ENCODE measurements at regions not wholly inside any gene's neighbourhood (a gene's known extent, or its start where the extent isn't known, plus 50 kb on each side); places are given as distances from the start of the nearest gene placed in this dataset.
"Not testable (repeated sequence)": the region's sequence is repeated elsewhere in the genome, so short reads cannot be mapped to it uniquely, and the experiment has no call there.

DNA sequence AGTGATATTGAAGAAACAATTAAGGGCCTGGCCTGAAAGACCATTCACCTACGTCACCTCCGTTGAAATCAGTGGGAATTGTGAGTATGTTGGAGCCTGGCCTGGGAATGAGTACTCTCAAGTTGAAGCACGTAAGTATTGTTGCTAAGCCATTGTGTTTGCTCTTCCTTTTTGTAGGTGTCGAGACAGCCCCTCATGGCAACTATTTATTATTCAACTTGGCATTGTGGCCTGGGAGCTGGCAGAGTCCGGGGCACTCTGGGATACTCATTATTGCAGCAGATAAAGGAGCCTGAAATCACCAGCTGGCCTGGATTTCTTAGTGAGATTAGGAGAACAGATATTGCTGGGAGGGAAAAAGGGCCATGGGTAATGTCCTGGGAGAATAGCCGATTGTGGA is 147.4 kb downstream of the C12orf75 start:
- no peak for DNase-seq (ENCODE audit: low read depth)
- TF ChIP-seq, protein P1, sequence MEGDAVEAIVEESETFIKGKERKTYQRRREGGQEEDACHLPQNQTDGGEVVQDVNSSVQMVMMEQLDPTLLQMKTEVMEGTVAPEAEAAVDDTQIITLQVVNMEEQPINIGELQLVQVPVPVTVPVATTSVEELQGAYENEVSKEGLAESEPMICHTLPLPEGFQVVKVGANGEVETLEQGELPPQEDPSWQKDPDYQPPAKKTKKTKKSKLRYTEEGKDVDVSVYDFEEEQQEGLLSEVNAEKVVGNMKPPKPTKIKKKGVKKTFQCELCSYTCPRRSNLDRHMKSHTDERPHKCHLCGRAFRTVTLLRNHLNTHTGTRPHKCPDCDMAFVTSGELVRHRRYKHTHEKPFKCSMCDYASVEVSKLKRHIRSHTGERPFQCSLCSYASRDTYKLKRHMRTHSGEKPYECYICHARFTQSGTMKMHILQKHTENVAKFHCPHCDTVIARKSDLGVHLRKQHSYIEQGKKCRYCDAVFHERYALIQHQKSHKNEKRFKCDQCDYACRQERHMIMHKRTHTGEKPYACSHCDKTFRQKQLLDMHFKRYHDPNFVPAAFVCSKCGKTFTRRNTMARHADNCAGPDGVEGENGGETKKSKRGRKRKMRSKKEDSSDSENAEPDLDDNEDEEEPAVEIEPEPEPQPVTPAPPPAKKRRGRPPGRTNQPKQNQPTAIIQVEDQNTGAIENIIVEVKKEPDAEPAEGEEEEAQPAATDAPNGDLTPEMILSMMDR (IDR thresholded peaks at IDR 0.05; ENCODE audit: insufficient read depth, low read length) = no peak
- no peak overlapping the region for H3K4me3 ChIP-seq (ENCODE audit: low read depth, low read length)

DNA sequence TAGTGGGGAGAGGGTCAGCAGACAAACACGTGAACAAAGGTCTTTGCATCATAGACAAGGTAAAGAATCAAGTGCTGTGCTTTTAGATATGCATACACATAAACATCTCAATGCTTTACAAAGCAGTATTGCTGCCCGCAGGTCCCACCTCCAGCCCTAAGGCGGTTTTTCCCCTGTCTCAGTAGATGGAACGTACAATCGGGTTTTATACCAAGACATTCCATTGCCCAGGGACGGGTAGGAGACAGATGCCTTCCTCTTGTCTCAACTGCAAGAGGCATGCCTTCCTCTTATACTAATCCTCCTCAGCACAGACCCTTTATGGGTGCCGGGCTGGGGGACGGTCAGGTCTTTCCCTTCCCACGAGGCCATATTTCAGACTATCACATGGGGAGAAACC is 148.3 kb downstream of the C12orf75 start:
- not testable (repeated sequence) for H3K4me3 ChIP-seq (ENCODE audit: low read depth, low read length); DNase-seq (ENCODE audit: low read depth)

DNA sequence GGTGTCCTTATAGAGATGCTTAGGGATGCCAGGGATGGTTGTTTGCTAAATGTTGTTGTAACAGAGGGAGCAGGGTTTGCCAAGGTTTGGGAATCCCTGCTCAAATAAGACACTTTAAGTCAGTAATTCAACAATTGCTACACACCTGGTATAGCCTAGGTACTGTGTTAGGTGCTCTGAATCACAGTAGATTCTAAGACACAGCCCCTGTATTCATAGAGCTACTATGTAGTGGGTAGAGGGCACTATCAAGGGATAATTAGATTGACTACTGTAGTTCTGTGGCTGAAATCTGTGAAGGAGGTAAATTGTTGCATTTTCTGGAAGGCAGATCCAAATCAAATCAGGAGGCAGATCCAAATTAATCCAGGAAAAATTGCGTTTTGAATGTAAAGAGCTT is 149.2 kb downstream of the C12orf75 start:
- H3K4me3 ChIP-seq (ENCODE audit: low read depth, low read length) = no peak overlapping the region
- TF ChIP-seq, protein P1 (IDR thresholded peaks at IDR 0.05; ENCODE audit: insufficient read depth, low read length) = no peak
- no peak for DNase-seq (ENCODE audit: low read depth)

DNA sequence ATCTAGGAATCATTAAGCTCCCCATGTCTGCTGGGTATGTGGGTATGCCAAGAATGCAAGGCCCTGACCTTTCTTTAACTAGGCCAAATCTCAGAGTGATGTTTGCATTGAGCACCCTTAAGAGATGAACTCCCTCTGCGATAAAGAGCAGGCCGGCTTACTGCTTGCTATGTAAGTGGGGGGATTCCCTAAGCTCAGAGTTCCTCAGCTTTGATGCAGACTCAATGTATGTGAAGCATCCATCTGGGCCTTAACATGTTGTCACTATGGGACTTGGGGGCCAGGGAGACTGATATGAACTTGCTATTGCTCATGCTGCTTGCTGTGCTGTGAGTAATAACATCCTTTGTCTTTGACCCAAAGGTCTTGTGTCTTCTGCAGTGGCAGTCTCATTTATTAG is 149.7 kb downstream of the C12orf75 start:
- DNase-seq (ENCODE audit: low read depth) = no peak
- TF ChIP-seq, protein P1 (IDR thresholded peaks at IDR 0.05; ENCODE audit: insufficient read depth, low read length) = no peak

DNA sequence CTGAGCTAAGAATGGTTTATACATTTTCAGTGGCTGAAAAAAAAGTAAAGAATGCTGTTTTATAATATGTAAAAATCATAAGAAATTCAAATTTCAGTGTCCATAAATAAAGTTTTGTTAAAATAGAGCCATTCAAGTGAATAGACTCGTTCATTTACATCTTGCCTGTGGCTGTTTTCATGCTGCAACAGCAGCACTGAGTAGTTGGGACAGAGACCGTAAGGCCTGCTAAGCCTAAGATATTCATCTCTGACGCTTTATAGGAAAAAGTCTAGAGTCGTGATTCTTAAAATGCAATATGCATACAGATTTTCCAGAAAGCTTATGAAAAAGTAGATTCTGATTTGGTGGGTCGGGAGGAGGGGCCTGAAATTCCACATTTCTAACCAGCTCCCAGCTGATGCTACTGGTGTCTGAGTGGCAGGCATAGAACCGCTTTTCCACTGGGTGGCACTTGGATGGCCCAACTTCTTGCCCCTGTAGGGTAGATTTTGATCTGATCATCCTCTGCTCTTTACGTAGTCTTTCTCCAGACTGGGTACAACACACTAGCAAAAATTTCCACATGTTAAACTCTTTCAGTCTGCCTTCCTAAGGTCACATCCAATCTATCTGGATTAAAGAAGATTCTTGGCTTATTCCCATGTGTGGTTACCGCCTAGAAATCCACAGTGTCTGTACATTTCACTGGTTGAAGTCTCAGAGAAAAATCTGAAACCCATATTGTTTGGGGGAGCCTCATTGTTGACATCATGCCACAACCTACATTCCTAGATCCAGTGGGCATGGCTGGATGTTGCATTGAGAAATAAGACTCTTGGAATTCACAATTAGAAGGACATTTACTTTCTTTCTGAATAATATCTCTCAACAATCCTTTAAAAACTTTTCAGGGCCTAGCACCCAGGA is 151.2 kb downstream of the C12orf75 start:
- no peak overlapping the region for H3K4me3 ChIP-seq (ENCODE audit: low read depth, low read length)
- TF ChIP-seq, protein P1 (IDR thresholded peaks at IDR 0.05; ENCODE audit: insufficient read depth, low read length) = no peak
- DNase-seq (ENCODE audit: low read depth) = no peak

More for the DNA sequence above, 149.7 kb downstream of the C12orf75 start:
- H3K4me3 ChIP-seq (ENCODE audit: low read depth, low read length) = no peak overlapping the region

DNA sequence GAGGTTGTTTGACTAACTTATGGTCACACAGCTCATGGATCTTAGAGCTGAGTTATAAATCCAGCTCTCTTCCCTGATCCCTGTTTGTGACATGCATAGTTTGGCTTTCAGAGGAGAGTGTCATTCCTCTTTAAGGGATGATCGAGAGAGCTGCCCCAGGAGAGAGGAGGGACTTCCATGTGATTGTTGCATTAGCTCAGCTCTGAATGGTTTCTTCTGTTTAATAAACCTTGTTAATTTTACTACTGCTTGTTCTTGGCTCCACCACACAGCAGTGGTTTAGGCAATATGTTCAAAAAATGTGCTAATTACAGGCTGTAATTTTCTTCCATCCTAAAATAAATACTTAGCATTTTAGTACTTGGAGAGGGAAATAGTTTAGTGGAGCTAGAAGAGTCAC is 152.5 kb downstream of the C12orf75 start:
- TF ChIP-seq, protein P1 (IDR thresholded peaks at IDR 0.05; ENCODE audit: insufficient read depth, low read length) = no peak
- no peak overlapping the region for H3K4me3 ChIP-seq (ENCODE audit: low read depth, low read length)
- no peak for DNase-seq (ENCODE audit: low read depth)

DNA sequence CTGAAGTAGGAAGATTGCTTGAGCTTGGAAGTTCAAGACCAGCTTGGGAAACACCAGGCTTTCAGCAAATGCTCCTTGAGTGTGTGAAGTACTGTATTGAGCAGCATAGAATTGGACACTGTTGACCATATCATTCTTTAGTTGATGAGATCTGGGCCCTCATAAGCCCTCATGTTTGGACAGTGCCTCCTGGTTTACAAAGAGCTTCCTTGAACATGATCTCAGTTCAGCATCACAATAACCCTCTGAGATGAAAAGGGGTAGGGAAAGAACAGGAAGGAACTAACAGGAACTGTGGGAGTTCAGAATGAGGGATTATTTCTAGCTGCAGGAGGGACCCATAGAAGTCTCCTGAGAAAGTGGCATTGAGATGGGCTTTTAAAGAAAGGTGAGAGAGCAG is 153.2 kb downstream of the C12orf75 start:
- no peak for DNase-seq (ENCODE audit: low read depth)
- TF ChIP-seq, protein P1 (IDR thresholded peaks at IDR 0.05; ENCODE audit: insufficient read depth, low read length) = no peak
- H3K4me3 ChIP-seq (ENCODE audit: low read depth, low read length) = no peak overlapping the region

Data from fibroblast of the aortic adventitia (primary cell).